ENCODE measurements at regions not wholly inside any gene's neighbourhood (a gene's known extent, or its start where the extent isn't known, plus 50 kb on each side); places are given as distances from the start of the nearest gene placed in this dataset.

DNA sequence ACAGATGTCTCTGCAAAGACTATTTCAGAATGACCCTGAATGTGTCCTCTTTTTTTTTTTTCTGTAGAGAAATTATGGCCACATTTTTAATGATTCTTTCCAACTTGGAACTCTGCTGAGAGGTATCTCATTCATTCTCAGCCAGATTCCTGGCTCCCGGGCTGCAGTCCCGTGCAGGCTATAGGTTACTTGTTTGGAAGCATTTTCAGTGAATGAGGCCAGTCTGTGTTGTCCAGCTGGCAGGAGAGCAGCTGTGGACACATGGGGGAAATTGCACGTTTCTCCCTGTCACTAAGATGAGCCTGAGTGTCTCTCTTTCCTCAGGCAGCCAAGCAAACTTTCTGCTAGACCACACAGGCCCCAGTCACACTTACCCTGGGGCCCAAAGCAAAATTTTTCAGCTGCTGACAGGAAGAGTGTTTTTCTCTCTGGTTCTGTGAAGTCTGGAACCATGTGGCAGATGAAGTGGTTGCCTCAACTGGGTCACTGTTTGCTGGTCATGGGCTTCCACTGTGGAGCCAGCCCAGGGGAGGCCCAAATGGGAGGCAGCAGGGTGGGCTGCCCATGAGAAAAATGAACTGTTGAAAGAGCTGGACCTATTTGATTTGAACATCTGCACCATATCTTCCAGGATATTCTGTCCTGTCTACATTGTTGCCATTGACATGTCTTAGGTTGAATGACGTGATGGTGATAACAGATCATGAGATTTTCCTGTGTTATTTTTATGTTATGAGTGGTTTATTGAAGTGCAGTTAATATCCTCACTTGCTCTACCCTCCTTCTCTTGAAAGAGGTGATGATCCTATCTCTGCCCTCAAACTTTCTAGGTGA is 431.2 kb downstream of the LPIN1 start:
- DNase-seq: no peak

DNA sequence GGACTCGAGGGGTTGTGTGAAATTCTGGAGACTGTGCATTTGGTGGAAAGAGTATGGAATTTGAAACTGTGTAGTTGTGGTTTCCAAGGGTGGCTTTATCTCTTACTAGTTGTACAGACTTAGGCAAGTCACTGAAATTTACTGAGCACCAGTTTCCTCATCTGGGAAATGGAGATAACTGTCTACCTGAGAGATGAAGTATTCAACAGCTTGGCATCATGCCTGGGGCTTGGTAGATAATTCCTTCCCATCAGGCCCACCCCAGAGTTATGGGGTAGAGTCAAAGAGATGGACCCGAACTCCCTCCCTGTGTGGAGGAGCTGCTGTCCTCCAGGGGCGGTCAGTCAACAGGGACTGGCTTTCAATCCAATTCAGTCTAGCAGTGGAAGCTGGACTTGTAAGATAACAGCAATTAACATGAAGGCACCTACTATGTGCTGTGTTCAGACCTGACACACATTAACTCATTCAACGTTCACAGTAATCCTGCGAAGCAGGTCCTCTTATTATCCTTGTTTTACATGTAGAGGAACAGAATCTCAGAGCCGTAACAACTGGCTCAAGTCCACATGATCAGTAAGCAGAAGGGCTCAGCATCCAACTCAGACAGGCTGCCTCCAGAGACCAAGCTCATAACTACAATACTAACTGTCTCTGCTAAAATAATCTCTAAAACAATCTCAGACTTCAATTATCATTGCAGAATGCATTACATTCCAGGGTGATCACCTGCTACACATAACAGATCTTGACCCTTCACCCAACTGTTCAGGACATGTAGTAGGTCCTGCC is 432.1 kb downstream of the LPIN1 start:
- DNase-seq: no peak

DNA sequence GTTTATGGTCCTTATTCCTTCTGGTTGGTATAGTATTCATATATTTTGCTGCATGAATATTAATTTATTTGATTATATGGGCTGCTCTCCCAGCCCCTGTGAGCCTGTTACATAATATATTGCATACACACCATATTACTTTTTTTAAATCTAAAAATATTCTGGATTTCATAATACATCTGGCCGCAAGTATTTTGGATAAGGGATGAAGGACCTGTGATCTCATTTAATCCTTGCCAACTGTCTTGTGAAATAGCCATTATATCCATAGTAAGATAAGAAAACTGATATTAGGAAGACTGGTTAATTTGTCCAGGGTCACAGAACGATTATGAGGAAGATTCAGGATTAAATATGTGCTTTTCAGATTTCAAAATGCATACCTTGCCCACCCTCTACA is 433.6 kb downstream of the LPIN1 start:
- DNase-seq: no peak

DNA sequence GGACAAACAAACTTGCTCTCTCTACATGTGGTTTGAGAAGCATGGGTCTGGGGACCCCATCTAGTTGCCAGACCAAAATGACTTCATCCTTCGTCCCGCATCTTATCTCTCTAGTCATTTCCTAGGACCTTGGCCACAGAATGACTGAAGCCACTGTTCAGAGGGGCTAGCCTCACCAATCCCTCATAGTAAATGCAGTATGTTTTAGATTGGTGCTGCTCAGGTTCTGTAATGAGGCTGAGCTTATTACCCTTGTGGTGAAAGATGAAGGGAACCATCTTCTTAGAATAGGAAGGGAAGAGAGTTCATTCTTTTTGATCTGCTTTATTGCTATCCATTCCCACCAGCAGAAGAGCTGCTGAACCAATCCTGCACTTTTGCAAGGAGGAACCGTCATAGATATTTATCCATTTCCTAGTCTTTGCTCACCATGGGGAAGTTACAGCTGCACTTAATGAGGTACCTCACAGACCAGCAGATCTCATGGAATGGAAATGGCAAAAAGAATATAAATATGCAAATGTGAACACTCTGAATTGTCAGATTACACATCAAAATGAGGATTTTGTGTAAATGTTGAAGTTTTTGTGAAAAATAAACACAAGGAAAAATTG is 436.7 kb downstream of the LPIN1 start:
- no peak for DNase-seq

DNA sequence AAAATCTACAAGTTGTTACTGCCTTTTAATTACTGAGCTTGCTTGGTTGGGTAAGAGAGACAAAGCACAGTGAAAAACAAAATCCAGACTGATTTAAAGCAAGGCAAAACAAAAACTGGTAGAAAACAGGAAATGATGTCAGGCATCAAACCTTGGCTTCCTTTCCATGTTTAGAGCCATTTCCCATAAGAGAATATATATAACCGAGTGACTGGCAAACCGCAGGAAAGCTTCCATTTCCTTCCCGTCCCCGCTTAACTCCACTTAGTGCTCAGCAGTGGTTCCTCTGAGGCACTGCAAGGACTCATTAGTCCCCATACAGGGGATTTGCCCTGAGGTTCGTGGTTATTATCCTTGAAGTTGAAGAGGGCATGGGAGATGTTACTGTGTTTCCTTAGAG is 446.3 kb downstream of the LPIN1 start:
- DNase-seq: no peak

DNA sequence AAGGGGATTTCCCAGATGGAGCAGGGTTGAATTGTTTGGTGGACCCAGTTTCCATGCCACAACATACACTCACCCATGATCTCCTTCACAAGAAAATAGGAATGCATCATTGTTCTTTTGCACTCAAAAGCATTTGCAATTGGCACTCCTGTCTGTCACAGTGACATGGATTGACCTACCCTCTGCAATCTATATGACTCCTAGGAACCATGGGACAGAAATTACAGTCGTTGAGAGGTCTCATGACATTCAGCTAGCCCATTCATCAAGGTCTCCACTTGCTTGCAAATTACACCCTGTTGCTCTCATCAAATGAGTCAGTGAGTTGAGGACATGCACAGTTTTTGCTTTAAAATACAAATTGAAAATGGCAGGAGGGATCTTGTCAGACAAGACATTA is 448.5 kb downstream of the LPIN1 start:
- DNase-seq: no peak

DNA sequence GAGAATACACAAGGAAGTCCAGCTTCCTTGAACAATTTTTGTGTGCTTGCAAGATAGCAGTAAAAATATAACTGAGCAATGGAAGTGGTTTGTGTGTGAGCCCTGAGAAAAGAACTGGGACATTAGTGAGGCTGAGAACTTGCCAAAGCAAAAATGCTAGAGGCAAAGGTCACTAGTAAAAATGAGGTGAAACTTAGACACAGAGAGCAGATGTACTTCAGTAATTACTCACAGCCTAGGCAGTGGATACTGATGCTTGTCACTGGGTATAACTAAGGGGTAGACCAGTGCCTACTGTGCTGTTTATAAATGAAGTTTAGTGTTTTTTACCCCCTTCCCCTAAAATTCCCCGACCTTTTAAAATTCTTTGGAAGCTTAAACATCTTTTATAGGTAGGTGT is 450.1 kb downstream of the LPIN1 start:
- no peak for DNase-seq

DNA sequence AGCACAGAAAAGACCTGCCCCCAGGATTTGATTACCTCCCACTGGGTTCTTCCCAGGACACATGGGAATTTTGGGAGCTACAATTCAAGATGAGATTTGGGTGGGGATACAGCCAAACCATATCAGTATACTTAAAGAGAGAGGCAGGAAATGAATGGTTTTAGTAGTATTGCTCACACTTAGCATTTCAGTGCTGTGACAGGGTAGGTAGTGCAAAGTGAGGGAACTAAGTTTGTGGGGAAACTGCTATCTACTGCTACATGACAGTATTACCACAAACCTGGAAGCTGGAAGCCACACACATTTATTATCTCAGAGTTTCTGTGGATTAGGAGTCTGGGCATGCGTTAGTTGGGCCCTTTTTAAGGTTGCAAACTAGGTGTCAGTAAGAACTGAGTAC is 450.7 kb downstream of the LPIN1 start:
- no peak for DNase-seq

DNA sequence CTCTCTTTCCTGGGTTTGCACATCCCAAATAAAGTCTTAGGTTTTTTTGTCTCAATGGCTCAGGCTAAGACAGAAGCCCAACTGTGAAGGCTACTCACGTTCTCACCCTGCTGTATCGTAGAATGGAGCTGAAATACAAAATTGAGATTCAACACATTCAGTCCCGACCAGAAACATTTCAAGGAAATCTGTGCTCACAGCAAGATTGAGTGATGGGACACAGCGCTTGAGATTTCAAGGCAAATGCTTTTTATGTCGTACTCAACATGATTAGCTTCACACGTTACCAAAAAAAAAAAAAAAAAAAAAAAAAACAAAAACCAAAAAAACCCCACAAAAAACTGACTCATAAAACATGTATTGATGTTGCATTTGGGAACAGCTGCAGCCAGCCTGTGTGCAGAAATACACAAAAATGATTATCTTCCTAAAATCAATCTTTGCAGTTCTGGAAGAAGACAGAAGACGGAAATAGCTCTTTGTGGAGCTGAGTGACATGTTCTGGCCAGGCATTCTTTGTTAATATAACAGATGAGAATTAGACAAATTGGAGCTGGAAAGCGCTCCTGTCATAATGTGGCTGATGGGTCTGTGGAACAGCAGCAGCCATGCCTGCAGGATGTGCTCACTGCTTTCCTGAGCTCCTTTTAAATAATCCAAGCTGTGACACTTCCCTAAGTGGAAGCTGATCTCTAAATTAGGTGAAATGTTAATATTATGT is 453.2 kb downstream of the LPIN1 start:
- no peak for DNase-seq

DNA sequence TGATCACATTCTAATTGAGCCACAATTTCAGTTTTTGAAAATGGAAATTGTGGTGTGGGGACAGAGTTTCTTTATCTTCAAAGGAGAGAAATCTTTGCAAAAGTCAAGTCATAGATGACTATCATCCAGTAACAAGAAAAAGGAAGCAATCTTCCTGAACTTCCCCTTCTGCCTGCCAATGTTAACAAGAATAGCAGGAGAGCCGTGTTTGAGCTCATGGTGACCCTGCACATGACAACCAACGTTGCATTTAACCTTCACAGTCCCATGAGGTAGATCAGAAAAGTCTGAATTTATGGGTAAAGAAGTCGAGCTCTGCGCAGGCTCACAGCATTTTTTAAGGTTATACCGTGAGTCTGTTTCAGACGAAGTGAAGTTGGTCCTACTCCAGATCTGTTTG is 454.9 kb downstream of the LPIN1 start:
- DNase-seq: no peak

DNA sequence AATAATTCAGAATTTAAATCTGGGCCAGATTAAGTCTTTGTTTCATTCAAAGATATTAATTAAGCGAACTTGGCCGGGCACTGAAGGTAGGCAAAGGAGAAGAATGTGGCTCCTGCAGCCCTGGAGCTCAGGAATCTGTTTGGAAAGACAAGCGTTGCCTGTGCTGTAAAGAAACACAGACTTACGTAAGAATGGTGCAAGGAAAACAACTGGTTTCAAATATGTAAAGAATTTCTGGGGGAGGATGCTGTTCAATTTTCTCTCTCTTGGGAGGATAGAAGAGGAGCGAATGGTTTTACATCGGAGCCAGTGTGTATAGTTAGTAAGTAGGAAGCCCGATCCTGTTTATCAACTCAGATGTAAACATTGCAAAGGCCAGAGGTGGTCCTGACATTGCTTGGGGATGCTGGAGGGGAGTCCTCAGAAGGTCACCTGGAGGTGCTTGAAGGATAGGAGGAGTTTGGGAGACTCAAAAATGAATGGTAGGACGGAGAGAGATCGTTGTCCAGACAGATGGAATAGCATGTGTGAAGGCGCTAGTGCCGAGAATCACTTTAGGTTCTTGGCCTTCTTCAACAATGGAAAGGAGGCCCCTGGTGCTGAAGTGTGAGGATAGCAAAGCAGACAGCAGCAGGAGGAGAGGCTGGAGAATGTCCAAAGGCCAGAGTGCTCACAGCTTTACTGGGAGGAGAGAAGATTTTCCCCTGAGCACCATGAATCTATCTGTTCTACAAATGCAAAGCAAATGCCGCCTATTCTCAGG is 456.1 kb downstream of the LPIN1 start:
- no peak for DNase-seq

DNA sequence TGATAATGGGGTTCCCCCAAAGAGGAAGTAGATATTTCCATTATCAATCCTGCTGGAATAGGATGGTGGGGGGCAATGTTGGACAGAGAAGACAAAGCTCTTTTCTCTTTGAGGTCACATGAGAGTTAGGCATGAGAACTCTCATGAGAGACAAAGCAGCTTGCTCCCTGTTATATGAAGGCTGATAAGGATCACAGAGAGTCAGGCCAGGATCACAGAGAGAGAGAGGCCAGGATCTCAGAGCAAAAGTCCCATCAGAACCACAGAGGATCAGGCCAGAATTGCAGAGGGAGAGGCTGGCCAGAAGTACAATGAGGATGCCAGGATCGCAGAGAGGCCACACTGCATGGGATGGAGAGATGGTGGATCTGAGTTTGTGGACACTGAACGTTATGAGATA is 457.1 kb downstream of the LPIN1 start:
- DNase-seq: no peak

DNA sequence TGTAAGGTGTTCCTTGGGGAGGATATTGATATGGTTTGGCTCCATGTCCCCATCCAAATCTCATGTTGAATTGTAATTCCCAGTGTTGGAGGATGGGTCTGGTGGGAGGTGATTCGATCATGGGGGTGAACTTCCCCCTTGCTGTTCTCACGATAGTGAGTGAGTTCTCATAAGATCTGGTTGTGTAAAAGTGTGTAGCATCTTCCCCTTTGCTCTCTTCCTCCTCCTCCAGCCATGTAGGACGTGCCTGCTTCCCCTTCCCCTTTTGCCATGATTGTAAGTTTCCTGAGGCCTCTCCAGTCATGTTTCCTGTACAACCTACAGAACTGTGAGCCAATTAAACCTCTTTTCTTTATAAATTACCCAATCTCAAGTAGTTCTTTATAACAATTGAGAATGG is 458.7 kb downstream of the LPIN1 start:
- DNase-seq: no peak

DNA sequence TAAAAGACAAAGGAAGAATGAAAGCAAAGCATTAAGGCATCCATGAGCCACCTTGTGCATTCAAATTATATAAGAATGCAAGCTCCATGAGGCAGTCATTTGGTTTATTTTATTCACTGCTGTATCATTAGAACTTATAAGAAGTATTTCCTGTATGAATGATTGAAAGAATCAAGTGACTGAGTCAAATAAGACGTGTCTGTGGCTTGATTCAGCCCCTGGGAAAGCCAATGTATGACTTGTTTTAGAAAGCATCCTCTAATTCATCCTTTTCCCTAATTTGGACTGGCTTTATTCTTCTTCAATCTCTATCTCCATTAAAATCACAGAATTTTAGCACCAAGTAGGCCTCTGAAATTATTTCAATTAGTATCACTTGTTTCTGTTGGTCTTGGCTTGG is 461.1 kb downstream of the LPIN1 start:
- no peak for DNase-seq

DNA sequence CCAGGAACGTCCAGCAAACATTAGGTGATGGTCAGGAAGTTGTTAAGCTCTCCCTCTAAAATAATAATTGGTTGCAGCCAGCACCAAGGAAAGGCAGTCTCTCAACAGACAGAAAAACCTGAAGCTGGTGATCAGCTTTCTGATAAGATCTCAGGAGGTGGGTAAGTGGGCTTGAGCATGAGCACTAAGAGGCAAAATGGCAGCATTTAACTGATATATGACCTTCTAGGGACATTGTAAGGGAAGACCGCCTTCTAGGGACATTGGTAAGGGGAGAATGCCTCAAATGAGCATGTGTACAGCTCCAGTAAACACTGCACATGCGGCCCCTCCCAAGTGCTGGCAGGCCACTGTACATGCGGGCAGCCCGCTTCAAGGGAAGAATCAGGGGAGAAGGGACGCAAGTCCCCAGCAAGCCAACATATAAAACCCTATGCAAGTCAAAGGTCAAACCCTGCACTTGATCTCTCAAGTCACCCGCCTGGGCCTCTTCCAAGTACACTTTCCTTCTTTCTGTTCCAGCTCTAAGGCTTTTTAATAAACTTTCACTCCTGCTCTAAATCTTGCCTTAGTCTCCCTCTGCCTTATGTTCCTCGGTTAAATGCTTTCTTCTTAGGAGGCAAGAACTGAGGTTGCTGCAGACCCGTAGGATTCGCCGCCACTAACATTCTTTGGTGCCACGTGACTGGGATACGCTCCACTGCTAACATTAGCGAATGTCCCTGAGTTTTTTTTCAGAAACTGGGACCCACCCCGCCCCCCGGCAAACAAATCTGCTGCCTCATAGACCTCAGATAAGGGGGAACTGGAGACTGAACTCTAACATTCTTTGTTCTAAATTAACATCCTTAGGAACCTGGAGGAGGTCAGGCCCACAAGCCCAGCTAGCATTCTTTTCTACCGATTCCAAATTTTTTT is 463.8 kb downstream of the LPIN1 start:
- DNase-seq: no peak

DNA sequence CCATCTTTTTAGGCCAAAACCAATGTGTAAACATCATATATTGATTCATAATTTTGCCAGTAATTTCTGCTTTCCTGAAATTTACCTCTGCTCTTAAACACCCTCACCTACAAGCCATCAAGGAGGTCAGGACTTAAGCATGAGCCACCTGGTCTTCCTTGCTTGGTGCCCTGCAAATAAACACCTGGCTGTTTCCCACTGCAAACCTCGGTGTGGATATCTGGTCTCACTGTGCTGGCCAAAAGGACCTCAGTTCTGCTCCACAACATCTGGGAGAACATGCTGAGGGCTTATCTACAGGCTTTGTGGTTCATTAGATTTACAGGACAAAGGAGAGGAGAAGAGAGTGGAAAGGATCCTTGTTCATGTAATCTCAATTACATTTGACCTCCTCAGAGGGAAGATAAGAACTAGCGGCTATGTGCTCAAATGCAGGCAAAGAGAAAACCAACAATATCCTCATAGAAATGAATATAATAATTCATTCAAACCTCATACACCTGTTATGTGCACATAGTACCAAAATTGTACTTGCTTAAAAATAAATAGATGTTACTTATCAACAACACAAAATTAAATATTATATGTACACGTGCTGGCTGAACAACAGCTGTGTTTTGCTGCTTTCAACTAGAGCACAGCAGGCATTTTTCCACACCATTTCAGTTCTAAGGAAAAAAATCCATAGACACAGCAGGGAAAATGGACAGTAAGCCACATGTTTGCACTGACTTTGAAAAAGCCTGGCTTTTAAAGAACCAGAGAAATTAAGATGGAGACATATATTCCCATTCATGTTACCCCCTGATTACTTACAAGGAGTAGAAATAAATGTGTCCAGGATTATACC is 465.1 kb downstream of the LPIN1 start:
- no peak for DNase-seq

DNA sequence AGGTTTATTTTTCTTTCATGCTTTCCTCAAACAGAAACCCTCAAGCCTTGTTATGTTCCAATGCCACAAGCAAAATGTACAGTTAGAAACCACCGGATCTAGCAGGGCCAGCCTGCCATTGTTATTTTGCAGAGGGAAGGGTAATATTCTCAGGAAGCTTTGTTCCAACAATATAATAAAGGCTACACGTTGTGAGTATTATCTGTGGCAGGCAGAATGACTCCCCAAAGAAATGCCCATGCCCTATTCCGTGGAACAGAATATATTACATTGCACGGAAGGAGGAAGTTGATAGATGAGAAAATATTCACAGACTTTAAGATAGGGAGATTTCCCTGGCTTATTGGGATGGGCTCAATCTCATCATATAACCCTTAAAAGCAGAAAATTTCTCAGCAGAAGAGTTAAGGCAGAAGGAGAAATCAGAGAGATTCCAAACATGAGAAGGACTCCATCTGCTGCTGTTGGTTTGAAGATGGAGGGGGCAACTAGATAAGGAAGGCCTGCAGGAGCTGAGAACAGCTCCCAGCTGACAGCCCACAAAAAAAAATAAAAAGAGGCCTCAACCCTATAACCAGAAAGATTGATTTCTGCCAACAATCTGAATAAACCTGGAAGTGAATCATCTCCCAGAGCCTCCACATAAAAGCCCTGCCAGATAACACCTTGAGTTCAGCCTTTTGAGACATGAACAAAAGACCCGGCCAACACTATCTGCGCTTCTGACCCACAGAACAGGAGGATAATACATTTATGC is 466.6 kb downstream of the LPIN1 start:
- no peak for DNase-seq

DNA sequence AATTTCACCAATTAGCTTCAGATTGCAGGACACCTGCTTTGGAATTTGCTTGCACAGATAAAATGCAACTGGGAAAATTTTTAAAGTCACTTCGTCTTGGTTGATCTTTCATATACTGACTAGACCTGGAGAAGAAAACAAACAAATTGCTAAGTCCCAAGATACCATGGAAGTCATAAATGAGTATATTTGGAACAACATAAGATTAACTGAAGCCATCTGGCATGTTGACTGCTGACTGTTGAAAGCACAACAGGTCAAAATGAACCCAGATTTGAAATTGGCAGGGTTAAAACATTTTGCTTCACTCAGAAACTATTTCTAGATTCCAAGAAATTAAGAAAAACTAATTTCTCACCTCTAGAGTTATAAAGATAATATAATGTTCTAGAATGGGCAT is 470.7 kb downstream of the LPIN1 start:
- no peak for DNase-seq

DNA sequence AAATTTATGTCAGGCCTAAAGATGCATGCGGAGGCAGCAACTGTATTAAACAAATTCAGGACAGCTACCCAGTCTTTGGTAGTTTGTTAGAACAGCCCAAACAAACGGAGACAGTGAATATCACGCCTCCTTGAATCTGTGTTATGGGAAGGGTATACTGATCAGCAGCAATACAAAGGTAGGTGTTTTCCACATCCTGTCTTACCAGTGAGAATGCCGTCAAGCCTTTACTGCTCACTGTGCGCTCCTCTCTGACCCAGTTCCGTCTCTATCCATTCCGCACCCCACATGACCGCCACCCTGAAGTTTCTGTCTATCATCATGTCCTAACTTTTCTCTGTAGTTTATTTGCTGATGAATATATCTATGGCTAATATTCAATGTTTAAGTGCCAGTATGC is 473.3 kb downstream of the LPIN1 start:
- no peak for DNase-seq

DNA sequence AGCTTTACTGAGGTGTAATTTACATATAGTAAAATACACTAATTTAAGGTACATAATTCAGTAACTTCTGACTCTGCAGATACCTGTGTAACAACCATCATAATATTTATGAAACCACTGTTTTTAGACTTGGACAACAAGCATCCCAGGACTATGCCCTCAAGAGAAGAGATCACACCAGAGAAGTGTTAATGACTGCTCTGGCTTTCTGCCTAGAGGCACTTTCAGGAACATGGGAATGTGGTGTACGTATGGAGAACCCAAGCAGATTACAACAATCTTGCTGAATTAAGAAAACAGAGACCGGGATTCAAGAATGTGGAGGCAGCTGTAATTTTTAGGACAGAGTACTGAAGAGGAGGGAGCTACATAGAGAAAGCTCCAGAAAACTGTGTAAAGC is 475.2 kb downstream of the LPIN1 start:
- no peak for DNase-seq

Data from NCI-H1436 treated with DMSO at 0.1 percent for 48 hours (cell line).